Spinal cord (tissue), 9 donors: ENCODE measurements at regions not wholly inside any gene's neighbourhood (a gene's known extent, or its start where the extent isn't known, plus 50 kb on each side); places are given as distances from the start of the nearest gene placed in this dataset.

Experiments
- DNase-seq, 6 donors: peaks; one replicate each; pipeline versions ENCODE4 v3.0.0 to v3.0.0-alpha.2; 2013 to 2015; ENCODE audit warnings: low spot score in 6 of 6, low read depth in 4 of 6
- H3K27ac ChIP-seq: one replicate; pipeline ENCODE4 v1.5.1; 2013; ENCODE audit warnings: low read depth, low read length, control low read depth
- H3K27me3 ChIP-seq: one replicate; pipeline ENCODE4 v1.6.1; 2013; ENCODE audit warnings: low read length; ENCODE audit not compliant: control insufficient read depth, insufficient read depth
- H3K36me3 ChIP-seq: one replicate; pipeline ENCODE4 v1.6.1; 2013; ENCODE audit warnings: low read length; ENCODE audit not compliant: control insufficient read depth, insufficient read depth
- H3K4me1 ChIP-seq: one replicate; pipeline ENCODE4 v1.6.1; 2013; ENCODE audit warnings: low read length; ENCODE audit not compliant: control insufficient read depth, insufficient read depth
- H3K4me3 ChIP-seq: one replicate; pipeline ENCODE4 v1.5.1; 2013; ENCODE audit warnings: low read depth, low read length, control low read depth
- H3K9me3 ChIP-seq: one replicate; pipeline ENCODE4 v1.6.1; 2013; ENCODE audit warnings: low read length; ENCODE audit not compliant: control insufficient read depth, insufficient read depth
- WGBS: methylation state at CpG from one replicate; pipeline ENCODE4 v1.1.5; 2013; ENCODE audit warnings: missing lambda C conversion rate; ENCODE audit not compliant: insufficient coverage; 5-methylcytosine and 5-hydroxymethylcytosine counted together
- donor health status: healthy.

DNA sequence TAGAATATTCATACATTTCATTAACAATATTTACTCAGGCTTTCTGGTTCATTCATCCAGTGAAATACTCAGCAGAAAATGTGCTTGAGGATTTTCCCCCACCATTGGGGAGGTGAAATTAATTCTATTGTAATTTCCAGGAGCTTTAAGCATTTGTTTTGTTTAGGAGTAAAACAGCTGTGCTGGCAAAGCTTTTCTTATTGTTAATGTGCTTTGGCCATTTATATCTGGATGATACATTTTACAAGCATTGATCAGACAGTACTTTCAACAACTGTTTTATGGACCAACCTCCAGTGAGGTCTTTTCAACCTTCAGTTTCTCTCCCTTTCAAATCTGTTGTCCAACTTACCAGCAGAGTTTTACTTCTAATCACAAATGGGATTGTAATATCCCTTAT is 672.4 kb downstream of the CDH11 start:
- Histone ChIP-seq H3K4me3 (no peak overlapping the region), H3K36me3 (no peaks in the 10 kb centered on the region), H3K27me3 (no peaks in the 10 kb centered on the region), H3K9me3 (peaks cover 2% of the 10 kb centered on the region), H3K4me1 (no peaks in the 10 kb centered on the region), H3K27ac (no peak overlapping the region)
- DNase-seq: no peak

DNA sequence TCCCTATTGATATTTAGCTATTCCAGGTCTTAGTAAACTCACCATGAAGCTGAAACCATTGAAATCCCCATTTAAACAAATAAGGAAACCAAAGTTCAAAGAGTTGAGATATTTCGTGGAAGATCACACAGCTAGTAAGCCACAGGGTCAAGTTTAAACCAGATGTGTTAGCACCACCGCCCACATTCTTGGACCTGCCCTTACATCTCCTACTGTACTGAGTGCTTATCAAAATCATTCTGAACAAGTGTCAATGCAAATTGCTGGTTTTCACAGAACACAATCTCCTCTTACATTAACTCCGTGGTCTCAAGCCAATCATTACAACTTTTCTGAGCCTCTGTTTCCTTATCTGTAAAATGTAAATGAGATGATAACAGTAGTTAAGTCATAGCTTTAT is 676.2 kb downstream of the CDH11 start:
- 75% methylated on average over 2 of the region's 3 CpGs for WGBS

DNA sequence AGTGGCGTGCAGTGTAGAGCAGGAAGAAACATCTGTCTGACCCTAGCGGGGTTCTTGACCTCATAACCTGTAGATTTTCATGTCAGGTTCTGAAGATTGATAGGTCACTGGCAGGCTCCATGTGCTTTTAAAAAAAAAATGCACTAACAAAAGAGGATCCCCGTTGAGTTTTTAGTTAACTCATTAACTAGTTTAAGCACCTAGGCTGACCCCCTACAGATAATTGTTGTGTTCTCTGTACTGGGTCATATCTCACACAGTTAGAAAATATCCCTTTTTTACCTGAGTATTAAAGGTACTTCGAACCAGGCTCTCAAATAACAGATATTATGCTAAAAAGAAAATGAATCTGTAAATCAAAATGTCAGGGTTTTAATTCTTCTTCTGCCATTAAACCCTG is 676.6 kb downstream of the CDH11 start:
- WGBS: 88% methylated on average over 2 of the region's 4 CpGs
- H3K27me3 ChIP-seq: no peaks in the 10 kb centered on the region
- H3K9me3 ChIP-seq: peaks cover 2% of the 10 kb centered on the region

More for the DNA sequence above, 676.2 kb downstream of the CDH11 start:
- Histone ChIP-seq H3K9me3 (peaks cover 2% of the 10 kb centered on the region), H3K4me3 (no peak overlapping the region), H3K27ac (no peak overlapping the region), H3K4me1 (no peaks in the 10 kb centered on the region), H3K27me3 (no peaks in the 10 kb centered on the region), H3K36me3 (no peaks in the 10 kb centered on the region)
- DNase-seq: no peak

DNA sequence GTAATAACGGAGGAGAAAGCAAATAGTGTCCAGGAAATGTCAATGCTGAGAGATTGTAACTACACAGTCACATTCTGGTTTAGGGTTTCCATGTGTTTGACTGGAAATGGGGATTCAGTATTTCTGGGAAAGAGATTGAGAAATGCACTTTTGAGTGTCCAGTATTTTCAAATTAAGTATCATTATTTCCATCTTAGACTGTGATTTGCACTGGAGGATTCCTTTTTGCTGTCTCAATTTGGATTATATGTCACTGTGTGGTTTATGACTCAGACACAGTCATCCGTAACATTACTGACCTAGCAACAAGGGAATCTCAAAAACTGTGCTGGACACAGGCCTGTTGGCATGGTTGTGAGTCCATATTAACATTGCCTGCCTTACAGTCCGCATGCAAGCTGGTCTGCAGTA is 681.4 kb downstream of the CDH11 start:
- H3K27ac ChIP-seq: no peak overlapping the region

More for the DNA sequence above, 676.6 kb downstream of the CDH11 start:
- no peaks in the 10 kb centered on the region for H3K36me3 ChIP-seq
- H3K27ac ChIP-seq: no peak overlapping the region
- no peak overlapping the region for H3K4me3 ChIP-seq
- no peaks in the 10 kb centered on the region for H3K4me1 ChIP-seq
- DNase-seq: no peak

DNA sequence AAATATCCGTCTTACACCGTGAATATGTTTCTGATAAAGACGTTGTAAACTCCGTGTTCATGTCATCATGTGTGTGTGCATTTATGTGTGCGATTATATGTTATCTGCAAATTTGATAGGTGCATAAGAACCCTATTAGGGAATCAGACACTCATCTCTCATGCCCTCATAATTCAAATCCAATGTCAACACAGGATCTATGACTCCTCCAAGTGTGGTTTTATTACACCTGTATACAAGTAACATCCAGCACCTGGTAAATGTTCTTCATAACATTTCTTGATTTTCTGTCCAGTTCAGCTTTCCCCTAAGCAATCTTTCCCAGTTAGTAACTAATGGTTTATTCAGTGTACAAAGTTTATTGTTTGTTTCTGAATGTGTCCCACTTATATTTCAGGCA is 681.9 kb downstream of the CDH11 start:
- H3K27ac ChIP-seq: no peak overlapping the region
- WGBS: no CpG with 5 or more reads among the region's 5 CpGs

More for the DNA sequence above, 681.4 kb downstream of the CDH11 start:
- no peaks in the 10 kb centered on the region for H3K27me3 ChIP-seq
- H3K36me3 ChIP-seq: no peaks in the 10 kb centered on the region
- no peaks in the 10 kb centered on the region for H3K9me3 ChIP-seq
- H3K4me3 ChIP-seq: no peak overlapping the region
- no peak for DNase-seq
- no CpG with 5 or more reads among the region's 3 CpGs for WGBS
- H3K4me1 ChIP-seq: no peaks in the 10 kb centered on the region

DNA sequence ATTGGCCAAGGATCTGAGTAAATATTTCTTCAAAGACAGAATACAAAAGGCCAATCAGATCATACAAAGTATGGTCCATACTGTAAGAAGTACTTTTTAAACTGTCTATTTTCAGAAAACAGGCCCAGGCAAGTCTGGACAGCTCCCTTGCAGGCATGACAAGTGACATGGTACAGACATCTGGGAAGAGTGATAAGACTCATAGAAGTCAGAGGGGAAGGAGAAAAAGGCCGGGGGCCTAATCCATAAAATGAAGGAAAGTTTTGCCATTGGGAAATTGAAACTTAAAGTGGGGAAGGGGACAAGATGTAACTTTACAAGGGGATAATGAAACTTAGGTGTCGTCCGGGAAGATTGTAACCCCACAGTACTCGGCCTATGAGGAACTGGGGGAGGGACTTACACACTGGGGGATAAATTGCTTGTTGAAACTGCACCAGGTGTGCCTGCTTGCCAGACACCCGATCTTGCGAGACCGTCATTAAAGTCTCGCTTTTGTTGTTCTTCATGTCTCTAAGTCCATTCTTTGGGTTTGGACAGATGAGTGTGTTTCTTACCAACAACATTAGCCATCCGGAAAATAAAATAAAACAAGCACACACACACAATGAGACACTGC is 684.0 kb downstream of the CDH11 start:
- Histone ChIP-seq H3K27ac (no peak overlapping the region), H3K36me3 (no peaks in the 10 kb centered on the region), H3K4me1 (no peaks in the 10 kb centered on the region), H3K9me3 (peaks cover 5% of the 10 kb centered on the region), H3K27me3 (no peaks in the 10 kb centered on the region), H3K4me3 (no peak overlapping the region)
- 83% methylated on average over 7 of the region's 9 CpGs for WGBS
- no peak for DNase-seq

More for the DNA sequence above, 681.9 kb downstream of the CDH11 start:
- Histone ChIP-seq H3K9me3 (no peaks in the 10 kb centered on the region), H3K27me3 (no peaks in the 10 kb centered on the region), H3K4me3 (no peak overlapping the region), H3K4me1 (no peaks in the 10 kb centered on the region), H3K36me3 (no peaks in the 10 kb centered on the region)
- DNase-seq: no peak

DNA sequence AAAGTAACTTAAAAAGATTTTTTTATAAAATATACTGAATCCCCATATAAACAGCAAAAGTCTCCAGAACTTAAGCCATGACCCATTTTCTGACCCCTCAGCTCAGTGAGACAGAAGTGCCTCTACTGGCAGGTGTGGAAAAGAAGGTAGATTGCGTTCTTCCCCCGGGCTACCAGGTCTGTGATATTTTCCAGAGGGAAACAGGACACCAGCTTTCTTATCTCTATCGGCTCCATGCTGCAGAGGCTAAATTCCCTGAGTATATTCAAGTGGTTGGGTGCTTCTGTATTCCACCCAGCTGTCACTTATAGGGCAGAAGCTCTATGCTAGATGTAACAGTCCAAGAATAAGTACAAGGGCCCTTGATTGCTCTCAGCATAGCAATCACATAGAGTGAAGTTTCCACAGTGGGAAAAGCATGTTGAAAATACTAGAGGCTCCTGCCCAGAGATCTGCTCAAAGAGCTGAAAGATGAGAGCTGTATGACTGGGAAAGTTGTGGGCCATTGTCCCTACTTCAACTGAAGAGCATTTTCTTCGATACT is 687.3 kb downstream of the CDH11 start:
- Histone ChIP-seq H3K4me3 (no peak overlapping the region), H3K27me3 (no peaks in the 10 kb centered on the region), H3K36me3 (no peaks in the 10 kb centered on the region), H3K4me1 (no peaks in the 10 kb centered on the region), H3K9me3 (peaks cover 5% of the 10 kb centered on the region), H3K27ac (no peak overlapping the region)
- no peak for DNase-seq
- 95% methylated on average over 3 of the region's 4 CpGs for WGBS

DNA sequence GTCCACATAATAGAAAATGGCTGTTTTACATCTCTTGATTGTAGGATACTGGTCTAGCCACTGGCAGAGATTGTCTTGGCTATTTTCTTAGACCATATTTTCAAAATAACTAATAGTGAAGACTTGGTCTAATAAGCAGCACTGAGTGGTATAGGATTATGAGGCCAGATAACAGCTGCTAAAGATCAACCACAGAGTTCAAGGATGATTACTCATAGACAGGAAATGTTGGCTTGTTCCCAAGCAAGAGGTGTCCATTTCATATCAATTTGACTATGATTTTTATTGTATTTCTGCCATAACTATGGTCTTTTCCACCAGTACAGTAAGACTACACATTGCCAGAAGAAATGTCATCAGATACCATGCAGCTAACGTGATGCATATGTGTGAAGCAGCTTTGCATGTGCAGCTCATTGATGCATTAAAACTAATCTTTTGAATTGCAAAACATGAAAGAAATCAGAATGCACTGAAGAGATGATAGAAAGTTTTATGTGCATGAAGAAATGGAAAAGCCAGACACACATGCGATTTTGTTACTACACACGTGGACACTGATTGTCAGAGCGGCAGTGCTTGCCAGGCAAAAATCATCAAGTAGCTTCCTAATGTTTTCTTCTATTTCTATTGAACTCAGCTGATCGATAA is 693.3 kb downstream of the CDH11 start:
- DNase-seq: no peak

DNA sequence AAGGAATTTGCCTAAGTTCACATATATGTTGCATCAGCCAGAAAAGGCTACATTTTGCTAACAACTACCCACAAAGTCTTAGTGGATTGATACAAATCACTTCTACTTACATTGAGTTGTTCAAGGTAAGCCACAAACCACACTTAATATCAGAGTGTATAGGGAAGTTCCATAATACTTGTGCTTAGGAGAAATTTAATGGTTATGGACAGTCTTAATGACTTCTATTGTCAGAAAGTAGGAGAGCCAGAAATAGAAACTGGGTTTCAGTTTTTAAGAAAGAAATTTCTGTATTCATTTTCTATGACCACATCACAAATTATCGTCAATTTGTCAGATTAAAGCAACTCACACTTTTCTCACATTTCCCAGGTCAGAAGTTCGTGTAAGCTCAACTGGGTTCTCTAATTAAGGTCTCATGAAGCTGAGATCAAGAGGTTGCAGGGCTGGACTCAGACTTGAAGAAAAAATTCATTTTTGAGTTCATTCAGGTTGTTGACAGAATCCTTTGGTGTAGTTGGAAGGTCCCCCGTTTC is 695.7 kb downstream of the CDH11 start:
- no peaks in the 10 kb centered on the region for H3K36me3 ChIP-seq
- H3K4me1 ChIP-seq: no peaks in the 10 kb centered on the region
- peaks cover 1% of the 10 kb centered on the region for H3K9me3 ChIP-seq
- no peaks in the 10 kb centered on the region for H3K27me3 ChIP-seq
- WGBS: 83% methylated on average over 3 of the region's 3 CpGs
- DNase-seq: no peak
- no peak overlapping the region for H3K27ac ChIP-seq
- H3K4me3 ChIP-seq: no peak overlapping the region

More for the DNA sequence above, 693.3 kb downstream of the CDH11 start:
- H3K4me3 ChIP-seq: no peak overlapping the region
- no peaks in the 10 kb centered on the region for H3K36me3 ChIP-seq
- 100% methylated on average over 2 of the region's 5 CpGs for WGBS
- H3K4me1 ChIP-seq: no peaks in the 10 kb centered on the region
- no peaks in the 10 kb centered on the region for H3K27me3 ChIP-seq
- H3K27ac ChIP-seq: no peak overlapping the region
- H3K9me3 ChIP-seq: peaks cover 5% of the 10 kb centered on the region

DNA sequence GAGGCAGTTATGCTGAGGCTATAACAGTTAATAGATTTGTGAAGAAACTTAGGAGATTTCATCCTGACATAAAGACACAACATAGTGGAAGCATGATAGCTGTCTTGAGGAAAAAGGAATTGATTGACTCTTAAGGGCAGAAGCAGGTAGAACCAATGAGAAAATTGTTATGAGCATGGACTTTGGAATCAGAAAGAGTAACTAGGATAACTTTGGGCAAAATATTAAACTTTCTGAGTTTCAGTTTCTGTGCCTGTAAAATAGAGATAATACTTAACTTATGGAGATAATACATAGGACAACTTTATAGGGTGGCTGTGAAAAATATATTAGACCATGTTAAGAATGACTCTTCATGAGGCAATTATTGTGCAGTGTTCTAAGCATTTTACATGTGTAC is 696.5 kb downstream of the CDH11 start:
- Histone ChIP-seq H3K27ac (no peak overlapping the region), H3K9me3 (peaks cover 1% of the 10 kb centered on the region), H3K4me1 (no peaks in the 10 kb centered on the region), H3K27me3 (no peaks in the 10 kb centered on the region), H3K4me3 (no peak overlapping the region), H3K36me3 (no peaks in the 10 kb centered on the region)
- no peak for DNase-seq
